GM18519 (cell line): ENCODE measurements at regions not wholly inside any gene's neighbourhood (a gene's known extent, or its start where the extent isn't known, plus 50 kb on each side); places are given as distances from the start of the nearest gene placed in this dataset.

Source experiments
- ATAC-seq: cut with Tn5 transposase; IDR thresholded peaks from one replicate; pipeline ENCODE4 v1.9.1; 2021; ENCODE audit warnings: mild to moderate bottlenecking, moderate library complexity; ENCODE audit not compliant: unreplicated experiment, low FRiP score

DNA sequence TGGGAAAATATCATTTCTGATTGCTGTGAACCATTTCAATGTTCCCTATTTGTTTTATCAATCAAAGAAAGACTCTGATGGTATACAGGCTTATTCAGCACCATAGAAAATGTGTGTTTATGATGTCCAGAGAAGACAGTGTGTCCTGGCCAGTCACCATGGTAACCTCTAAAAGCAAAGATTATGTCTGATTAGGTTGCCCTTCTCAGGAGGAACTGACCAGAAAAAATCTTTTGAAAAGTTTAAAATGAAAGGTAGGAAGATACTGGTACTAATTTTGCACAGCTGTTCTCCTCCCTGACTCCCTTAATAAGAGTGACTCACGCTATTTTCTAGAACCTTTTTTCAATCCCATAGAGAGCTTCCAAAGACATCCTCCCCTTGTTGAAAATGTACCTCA is 391.8 kb upstream of the DCN start:
- no peak for ATAC-seq

DNA sequence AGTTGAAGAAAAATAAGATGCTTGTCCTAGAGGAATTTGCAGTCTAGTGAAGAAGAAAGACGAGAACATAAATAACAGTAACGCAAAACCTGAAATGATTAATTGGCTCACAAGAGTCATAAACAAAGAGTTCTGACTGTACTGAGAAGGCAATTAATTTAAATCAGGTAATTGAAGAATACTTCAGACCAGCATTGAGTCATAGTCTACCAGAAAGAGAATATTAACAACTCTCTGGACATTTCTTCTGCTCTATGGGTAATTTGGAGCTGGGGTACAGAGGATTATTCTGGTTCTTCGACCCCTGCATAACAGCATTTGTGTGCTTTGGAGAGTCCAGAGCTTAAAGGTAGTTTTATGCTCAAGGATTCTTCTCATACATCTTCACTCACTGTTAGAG is 390.3 kb upstream of the DCN start:
- no peak for ATAC-seq

DNA sequence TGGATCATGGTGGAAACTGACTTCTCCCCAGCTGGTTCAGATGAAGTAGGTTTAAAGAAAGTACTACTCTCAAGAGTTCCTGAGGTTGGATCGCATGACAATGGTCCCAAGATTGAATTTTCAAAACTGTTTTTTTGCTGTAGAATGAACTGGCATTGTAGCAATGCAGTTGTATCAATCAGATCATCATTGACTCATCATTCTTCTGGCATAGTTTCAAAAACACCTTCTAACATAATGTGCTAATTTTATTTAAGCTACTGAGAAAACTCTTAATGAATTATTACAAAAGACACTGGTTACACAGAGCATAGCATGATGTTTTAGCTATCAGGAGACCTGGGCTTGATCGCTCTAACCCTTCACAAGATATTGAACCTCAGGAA is 384.5 kb upstream of the DCN start:
- no peak for ATAC-seq

DNA sequence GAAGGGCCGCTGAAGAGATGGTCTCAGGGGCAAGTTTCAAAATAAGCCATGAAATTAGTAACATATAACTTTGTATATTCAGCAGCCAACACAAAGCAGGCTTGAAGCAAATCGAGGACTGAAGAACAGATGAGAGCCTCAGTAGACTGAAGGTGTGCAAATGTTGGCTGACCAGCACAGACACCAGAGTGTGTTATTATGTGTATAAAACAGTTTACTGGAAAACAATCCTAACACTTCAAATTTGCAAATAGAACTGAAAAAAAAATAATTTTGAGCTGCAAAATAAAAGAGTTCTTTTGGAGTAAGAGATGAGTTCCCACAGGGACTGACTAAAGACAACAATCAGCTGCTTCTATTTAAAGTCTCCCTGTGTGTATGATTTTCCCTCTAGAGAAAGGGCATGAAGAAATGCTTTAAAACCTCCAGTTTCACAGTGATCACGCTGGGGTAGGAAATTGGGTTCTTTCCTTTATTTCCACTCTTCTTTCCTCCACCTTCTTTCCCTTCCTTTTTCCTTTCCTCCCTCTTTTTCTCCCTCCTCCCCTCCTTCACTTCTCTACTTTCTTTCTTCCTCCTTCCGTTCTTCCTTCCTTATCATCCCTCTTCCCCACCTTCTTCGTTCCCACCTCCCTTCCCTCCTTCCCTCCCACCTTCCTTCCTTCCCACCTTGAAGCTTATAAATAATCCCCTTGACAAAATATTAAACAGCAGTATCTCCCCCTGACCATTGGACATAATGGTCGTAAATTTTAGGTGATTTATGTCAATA is 383.9 kb upstream of the DCN start:
- no peak for ATAC-seq

DNA sequence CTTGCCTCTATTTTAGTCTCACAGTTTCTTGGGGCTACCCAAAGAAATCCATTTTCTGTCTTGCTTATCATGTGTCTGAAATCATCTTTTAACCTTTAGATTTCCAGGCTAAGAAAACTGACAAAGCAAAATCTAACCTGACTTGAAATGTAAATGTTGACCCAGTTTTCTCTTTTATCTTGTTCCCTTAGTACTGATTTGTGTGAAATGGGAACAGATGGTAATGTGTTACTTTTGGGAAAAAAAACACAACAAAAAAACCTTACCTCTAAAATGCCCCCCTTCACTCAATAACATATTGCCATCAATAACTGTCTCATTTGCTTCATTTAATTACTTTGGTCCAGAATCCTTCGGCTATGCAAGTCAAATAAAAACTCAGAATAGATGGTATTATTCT is 383.2 kb upstream of the DCN start:
- ATAC-seq = no peak

DNA sequence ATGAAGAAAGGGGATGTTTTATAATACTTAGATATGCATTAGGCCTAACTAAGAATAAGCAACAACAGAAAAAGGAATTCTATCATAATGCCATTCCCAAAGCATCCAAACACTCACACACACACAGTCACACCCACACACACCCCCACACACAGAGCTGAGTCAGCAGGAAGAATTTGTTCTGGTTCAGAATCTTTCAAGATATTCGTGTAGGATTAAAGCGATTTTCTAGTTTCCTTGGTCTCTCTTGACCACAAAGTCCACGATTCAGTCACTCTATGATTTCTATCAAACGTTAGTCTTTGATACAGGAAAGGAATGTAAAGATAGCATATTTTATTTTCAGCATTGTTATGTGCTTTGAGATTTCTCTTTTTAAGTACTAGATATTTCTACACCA is 382.6 kb upstream of the DCN start:
- ATAC-seq = no peak

DNA sequence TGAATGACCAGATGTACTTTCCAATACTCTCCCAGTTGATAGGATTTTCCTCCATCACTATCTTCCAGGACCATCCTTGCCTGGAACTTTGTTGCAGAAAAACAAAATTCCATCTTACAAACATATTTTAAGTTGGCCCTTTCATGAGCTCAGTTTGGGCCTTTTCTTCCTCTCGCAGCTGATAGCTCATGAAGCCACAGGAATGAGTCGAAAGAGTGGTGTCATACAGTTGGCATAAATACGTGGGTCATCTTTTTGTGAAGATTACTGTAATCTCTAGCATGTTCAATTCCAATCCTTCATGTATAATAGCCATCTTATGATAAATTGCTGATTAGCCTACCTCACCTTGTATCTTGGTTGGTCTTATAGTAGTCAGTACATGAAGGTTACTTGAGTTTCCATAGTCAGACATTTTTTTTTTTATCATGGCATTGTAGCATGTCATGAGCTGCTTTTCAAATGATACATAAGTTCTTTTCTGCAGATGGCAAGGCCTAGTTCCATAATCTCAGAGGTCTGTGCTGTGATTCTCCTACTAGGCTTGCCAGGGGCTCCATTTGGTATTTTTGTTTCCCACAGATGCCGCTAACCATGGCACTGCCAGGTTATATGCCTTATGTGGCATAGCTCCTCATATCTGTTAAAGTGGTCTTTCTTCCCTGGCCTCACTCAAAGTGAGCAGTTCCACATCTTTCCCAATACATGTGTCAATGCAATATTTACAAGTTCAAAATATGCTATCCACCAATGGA is 380.6 kb upstream of the DCN start:
- no peak for ATAC-seq

DNA sequence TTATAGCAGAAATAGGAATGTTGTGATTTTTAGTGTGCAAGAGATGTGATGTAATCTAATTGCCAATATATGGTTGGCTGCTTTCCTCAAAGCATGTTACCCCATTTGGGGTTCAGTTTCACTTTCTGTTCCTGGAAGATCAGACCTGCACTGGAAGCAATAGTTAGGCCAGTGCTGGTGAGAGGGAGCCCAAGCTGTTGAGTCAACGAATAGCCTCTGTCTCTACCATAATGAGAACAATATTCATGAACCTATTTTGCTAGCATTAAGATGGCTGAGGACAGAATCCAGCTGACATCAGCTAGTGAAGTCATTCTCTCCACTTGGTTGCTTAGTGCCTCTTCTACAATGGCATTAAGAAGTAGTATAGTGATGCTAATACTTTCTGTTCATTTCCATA is 379.9 kb upstream of the DCN start:
- no peak for ATAC-seq

DNA sequence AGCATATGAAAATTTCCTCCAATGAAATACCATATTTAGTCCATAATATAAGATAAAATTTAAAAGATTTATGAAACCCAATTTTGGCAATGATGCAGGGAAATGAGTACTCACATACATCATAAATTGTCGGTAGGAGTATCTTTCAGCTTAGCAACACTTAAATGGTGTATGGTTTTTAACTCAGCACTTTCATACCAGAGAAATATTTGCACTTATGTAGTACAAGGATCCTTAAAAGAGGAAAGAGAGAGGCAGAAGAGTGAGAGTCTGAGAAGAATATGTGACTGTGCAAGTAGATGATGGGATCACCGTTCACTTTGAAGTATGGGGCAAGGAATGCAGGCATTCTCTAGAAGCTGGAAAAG is 379.3 kb upstream of the DCN start:
- ATAC-seq = no peak

DNA sequence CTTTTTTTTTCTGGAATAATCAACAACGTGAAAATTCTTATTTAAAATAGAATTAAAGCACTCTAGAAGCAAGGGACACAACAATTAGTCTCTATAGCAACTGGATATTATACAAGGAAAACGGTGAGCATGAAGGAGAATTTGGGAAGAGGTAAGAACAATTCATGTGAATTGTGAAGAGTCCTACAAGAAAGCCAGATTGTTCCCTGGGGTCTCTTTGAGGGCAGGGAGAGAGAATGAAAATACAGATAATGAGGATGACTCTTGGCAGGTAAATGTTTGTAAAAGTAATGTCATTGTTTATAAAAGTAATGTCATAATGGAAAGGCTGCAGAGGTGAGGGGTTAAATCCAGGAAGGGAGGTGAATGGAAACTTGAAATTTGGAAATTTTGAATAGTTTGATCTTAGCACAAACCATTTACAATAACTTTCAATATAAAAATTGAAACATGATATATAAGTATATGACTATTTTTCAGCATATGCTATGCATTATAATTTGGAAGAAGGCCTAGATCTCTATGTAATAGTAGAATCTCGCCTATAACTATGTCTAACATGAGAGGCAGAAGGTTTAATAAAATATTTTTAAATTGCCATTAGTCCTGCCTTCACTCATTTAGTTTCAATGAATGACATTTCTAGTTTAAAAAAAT is 378.8 kb upstream of the DCN start:
- no peak for ATAC-seq

DNA sequence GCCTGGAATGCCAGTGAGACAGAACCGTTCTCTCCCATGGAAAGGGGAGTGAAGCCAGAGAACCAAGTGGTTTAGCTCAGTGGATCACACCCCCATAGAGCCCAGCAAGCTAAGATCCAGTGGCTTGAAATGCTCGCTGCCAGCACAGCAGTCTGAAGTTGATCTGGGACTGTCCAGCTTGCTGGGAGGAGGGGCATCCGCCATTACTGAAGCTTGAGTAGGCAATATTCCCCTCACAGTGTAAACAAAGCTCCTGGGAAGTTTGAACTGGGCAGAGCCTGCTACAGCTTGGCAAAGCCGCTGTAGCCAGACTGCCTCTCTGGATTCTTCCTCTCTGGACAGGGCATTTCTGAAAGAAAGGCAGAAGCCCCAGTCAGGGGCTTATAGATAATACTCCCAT is 374.3 kb upstream of the DCN start:
- no peak for ATAC-seq

DNA sequence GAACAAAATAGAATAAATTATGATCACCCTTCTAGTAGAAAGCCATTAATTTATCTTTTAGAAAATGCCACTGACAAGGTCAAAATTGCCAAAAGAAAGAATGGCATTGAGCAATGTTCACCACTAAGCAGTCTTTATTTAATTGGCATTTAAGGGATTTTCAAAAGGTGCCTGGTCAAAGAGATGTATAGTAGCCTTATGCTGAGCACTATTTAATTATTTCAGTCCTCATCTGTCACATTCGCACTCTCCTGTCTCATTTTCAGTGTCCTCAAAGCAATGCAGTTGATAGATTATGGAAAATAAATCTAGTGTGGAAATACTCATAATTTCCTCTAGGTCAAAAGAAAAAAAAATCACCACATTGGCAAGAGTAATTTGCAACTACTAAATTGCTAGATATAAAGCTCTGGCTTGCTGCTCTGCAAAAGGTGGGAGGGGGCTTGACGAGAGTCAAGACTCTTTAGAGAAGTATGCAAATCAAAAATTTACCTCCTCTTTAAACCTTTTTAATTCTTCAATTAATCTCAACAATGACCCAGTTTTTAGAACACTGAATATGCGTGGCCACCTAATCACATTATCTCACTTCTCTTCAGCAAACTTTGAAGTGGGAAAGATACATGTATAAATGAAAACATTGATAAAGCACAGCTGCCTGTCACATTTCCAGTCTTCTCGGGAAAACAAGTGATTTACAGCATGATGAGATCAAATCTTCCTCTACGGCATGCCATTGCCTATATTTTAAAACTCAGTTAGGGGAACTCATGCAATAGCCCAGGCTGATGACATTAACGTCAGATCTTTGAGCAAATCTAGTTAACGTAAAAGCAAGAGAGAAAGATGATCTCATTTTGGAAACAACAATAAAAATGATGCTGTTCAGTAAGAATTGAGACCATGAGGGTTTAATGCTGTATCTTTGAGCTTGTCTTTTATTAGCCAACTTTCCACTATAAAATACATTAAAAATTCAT is 373.1 kb upstream of the DCN start:
- no peak for ATAC-seq

DNA sequence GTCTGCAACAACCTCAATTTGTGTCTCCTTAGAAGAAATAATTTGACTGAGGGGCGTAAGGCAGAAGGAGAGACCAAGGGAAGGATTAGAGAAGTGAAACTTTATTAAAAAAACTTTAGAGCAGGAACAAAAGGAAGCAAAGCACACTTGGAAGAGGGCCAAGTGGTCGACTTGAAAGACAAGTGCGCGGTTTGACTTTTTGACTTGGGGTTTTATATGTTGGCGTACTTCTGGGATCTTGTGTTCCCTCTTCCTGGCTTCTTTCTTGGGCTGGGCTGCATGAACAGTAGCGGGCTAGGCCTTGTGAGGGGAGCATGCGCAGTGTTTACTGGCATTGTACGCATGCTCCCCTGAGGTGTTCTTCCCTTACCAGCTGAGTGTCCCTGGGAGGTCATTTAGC is 369.3 kb upstream of the DCN start:
- no peak for ATAC-seq

DNA sequence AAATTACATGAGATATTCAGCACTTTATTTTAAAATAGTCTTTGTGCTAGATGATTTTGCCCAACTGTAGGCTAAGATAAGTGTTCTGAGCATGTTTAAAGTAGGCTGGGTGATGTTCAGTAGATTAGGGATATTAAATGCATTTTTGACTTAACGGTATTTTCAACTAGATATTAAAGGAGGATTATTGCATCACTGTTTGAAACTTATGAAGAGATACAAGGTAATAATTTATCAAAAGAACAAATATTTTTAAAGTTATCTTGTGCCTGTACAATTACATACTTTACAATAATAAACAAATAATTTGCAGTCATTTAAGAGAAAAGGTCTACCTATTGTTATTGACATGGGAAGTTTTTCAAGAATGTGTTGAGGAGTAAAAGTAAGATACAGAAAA is 368.6 kb upstream of the DCN start:
- no peak for ATAC-seq

DNA sequence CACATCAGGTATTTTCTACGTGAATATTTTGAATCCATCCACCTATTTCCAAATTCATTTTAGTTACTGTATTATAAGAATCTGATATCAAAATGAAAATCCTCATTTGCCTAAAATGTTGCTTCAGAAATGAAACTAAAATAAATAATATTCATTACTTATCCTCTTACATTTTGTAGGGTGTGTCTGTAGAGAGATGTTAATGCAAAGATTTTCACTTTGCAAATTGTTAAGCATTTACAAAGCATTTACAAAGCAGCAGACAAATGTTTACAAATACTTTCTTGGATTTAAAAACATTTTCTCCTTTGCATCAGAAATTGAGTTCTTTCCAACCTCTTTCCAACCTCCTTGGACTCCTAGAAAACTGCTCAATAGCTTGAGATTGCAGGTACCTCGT is 360.0 kb upstream of the DCN start:
- no peak for ATAC-seq

DNA sequence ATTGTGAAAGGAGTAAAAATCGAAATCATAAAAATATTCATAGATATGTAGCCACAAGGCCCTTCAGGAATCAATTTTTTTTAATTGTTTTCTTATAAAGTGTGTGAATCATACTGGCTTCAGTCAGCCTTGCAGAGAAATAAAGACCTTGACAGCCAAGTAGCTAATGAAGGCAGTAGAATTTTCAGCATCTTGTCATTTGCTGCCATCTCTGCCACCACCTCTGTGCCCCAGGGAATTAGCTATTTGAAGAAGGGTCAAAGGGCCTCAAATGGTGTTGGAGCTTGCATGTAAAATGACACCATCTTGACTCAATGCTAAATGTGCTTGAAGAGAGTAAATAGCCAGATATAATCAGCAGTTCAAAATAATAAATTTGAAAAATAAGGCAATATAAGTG is 359.4 kb upstream of the DCN start:
- no peak for ATAC-seq

DNA sequence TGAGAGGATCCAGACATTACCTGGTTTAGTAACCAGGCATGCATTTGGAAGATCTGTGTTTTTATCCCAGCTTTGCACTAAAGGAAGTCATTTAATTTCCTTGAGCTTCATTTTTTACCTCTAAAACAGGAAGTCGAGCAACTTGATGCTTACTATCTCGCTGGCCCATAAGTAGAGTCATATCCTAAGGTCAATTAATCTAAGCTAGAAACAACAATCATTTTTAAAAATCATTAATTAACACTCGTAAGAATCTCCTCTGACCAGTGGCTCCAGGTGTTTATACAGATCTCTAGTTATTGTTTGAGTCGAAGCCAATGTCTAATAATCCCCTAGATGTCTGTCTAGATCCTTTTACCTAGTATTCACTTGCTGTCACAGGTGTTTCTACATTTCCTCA is 355.8 kb upstream of the DCN start:
- ATAC-seq = no peak

DNA sequence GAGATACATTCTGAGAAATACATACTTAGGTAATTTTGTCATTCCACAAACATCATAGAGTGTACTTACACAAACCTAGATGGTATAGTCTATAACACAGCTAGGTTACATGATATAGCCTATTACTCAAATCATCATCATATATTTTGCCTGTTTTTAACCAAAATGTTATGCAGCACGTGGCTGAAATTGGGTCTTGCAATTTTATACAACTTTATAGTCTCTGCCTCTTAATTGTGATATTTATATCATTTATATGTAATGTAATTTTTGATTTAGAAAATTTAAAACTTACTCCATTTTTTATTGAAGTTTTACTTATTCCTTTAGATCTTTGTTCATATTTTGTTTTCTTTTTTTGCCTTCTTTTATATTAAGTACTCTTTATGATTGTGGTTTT is 350.7 kb upstream of the DCN start:
- ATAC-seq = no peak

DNA sequence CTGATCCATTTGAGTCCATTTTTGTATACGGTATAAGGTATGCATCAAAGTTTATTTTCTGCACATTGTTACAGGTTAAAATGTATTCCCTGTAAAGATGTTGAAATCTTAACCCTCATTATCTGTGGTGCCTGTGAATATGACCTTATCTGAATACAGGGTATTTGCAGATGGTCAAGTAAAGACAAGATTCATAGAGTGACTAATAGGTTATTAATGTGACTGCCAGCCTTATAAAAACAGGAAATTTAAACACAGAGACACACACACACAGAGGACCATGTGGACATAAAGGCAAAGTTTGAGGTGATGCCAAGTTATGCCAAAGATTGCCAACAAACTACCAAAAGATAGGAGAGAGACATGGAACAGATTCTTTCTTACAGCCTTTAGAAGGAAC is 347.2 kb upstream of the DCN start:
- no peak for ATAC-seq

DNA sequence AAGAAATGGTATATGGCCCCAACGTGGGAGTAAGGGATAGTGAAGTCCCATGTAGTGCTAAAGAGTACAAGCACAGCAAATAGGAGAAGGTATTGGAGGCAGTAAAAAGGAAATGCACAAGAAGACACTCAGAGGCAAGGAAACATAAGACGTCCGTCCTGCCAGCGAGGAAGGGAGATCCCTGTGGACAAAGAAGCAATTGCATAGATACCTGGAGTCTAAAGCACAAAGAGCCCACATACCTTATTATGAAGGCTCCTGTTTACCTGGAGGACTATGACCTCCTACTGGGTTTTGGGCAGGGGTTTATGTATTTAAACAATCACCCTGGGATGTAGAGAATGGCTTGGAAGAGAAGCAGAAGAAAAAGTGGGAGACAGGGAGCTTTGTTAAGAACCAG is 341.2 kb upstream of the DCN start:
- ATAC-seq = no peak

DNA sequence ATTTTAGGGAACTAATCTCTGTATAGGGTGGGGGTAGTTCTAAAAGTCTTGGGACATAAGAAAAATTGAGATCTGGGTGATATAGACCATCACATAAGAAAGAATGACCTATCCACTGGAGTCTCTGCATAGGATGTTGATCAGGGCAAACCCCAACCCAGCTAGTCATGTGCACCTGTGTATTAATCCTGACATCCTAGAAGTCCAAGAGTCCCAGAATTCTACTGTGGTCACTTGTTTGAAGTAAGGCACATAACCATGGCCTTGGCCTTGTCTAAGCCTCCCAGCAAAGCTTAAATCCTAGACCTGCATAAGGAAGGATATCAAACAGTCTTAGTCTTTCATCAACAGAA is 334.1 kb upstream of the DCN start:
- ATAC-seq = no peak
